ENCODE measurements at regions not wholly inside any gene's neighbourhood (a gene's known extent, or its start where the extent isn't known, plus 50 kb on each side); places are given as distances from the start of the nearest gene placed in this dataset.

DNA sequence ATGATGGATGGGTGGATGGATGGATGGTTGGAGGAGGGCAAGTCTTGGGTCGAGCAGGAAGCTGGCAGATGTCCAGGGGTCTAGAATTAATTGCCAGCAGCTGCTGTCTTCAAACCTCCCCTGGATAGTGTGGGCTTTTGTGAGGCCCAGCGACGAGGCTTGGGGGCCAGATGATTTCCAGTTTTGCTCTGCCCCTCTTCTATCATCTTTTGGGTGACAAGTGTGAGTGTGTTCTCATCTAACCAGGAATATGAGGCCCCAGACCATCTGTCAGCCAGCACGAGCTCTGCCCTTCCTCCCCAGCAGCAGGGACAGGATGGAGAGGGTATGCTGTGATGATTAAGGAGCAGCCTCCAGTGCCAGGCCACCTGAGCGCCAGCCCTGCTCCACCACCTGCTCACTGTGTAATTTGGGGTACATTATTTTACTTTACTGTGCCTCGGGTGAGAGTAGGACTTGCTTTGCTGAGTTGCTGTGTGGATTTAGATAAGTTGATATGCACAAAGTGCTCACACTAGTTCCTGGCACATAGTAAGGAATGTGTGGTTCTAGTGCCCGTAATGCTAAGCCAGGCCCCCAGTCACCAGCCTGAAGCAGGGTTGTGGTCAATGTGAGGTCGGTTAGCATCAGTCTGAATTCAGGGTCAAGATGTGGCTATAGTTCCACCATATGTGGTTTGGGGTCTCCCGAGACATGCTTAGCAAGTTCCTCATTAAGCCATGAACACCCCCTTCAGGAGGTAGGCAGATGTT lies 251.1 kb downstream of the CYP26B1 start:
- intact Hi-C loops (cut with micrococcal nuclease; ENCODE audit: unreplicated experiment), result no loop called here
- H3K27me3 ChIP-seq (ENCODE audit: insufficient read depth, low read depth), result peaks cover 25% of the 10 kb centered on the region
- no peak overlapping the region for H3K27ac ChIP-seq
- H3K9me2 ChIP-seq (ENCODE audit: insufficient read depth), result no peaks in the 10 kb centered on the region
- H3K36me3 ChIP-seq (ENCODE audit: low read depth), result no peaks in the 10 kb centered on the region
- no peaks in the 10 kb centered on the region for H3K9me3 ChIP-seq (ENCODE audit: insufficient read depth, low read depth)
- no peaks in the 10 kb centered on the region for H3F3A ChIP-seq (ENCODE audit: insufficient read depth, low read depth)
- H3K4me3 ChIP-seq, result no peak overlapping the region
- ChIA-PET POLR2A (ENCODE audit: unreplicated experiment) (no interaction called here), CTCF (no interaction called here)
- no peaks in the 10 kb centered on the region for H4K20me1 ChIP-seq (ENCODE audit: insufficient read depth)
- no peak overlapping the region for H3K4me2 ChIP-seq
- H3K79me2 ChIP-seq (ENCODE audit: low read depth), result no peaks in the 10 kb centered on the region
- TF ChIP-seq, protein P1, sequence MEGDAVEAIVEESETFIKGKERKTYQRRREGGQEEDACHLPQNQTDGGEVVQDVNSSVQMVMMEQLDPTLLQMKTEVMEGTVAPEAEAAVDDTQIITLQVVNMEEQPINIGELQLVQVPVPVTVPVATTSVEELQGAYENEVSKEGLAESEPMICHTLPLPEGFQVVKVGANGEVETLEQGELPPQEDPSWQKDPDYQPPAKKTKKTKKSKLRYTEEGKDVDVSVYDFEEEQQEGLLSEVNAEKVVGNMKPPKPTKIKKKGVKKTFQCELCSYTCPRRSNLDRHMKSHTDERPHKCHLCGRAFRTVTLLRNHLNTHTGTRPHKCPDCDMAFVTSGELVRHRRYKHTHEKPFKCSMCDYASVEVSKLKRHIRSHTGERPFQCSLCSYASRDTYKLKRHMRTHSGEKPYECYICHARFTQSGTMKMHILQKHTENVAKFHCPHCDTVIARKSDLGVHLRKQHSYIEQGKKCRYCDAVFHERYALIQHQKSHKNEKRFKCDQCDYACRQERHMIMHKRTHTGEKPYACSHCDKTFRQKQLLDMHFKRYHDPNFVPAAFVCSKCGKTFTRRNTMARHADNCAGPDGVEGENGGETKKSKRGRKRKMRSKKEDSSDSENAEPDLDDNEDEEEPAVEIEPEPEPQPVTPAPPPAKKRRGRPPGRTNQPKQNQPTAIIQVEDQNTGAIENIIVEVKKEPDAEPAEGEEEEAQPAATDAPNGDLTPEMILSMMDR (conservative IDR thresholded peaks at IDR 0.05), result no peak
- peaks cover 4% of the 10 kb centered on the region; the same call in 1 of the 2 replicates for H3K4me1 ChIP-seq (replicated peaks; ENCODE audit: insufficient read depth)
- BruUV-seq (replicated peaks), result no TSS peak
- no peak overlapping the region for H2AFZ ChIP-seq
- no peak for DNase-seq

DNA sequence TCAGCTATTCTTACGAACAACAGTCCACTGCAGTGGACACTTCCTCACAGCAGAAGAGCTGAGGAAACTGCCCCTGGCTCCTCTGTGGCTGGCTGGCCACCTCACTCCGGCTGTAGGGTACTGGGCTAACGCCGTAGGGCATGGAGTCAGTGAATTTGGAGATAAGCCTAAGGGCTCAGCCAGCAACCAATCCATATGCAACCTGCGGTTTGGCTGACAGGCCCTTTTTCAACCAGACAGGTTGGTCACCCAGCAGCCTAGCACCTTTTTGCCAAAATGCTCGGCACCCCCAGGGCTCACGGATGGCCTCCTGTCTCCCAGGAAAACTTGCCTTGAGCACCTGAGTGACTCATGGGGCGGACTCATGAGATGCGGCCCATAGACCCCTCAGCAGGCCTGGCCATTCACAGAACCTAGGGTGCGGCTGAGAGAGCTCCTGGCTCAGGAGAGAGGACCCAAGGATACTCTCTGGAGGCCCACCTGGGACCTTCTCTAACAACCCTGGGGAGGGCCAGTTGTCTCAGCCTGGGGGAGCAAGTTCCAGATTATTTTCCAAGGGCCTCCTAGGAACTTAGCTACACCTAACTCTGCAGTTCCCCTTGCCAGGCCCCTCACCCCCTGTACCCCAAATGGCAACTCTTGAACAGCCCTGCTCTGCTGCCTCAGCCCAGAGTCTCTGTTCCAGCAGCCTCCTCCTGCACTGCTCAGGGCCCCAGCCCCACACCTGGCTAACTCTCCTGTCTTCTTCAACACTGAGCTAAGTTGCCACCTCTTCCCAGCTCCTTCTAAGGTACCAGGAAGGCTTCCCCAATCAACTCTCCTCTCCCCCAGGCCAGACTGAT lies 252.1 kb downstream of the CYP26B1 start:
- no peak overlapping the region for H3K4me3 ChIP-seq
- DNase-seq, result peak; percentile 49 to 58
- no peaks in the 10 kb centered on the region for H3F3A ChIP-seq (ENCODE audit: insufficient read depth, low read depth)
- POLR2A ChIA-PET (ENCODE audit: unreplicated experiment), result no interaction called here
- H2AFZ ChIP-seq, result no peak overlapping the region
- TF ChIP-seq, protein P1 (conservative IDR thresholded peaks at IDR 0.05), result no peak
- no peak for TF ChIP-seq EZH2 (IDR thresholded peaks at IDR 0.05; ENCODE audit: low read depth)
- CTCF ChIA-PET, result no interaction called here
- H3K36me3 ChIP-seq (ENCODE audit: low read depth), result no peaks in the 10 kb centered on the region
- H3K9me3 ChIP-seq (ENCODE audit: insufficient read depth, low read depth), result no peaks in the 10 kb centered on the region
- H4K20me1 ChIP-seq (ENCODE audit: insufficient read depth), result no peaks in the 10 kb centered on the region
- no TSS peak for BruUV-seq (replicated peaks)
- no peak overlapping the region for H3K27ac ChIP-seq
- H3K9me2 ChIP-seq (ENCODE audit: insufficient read depth), result no peaks in the 10 kb centered on the region
- intact Hi-C loops (cut with micrococcal nuclease; ENCODE audit: unreplicated experiment), result no loop called here
- no peak overlapping the region; the same call in 1 of the 2 replicates for H3K4me2 ChIP-seq
- H3K4me1 ChIP-seq (replicated peaks; ENCODE audit: insufficient read depth), result peaks cover 4% of the 10 kb centered on the region; the same call in 1 of the 2 replicates
- peaks cover 25% of the 10 kb centered on the region for H3K27me3 ChIP-seq (ENCODE audit: insufficient read depth, low read depth)
- no peaks in the 10 kb centered on the region for H3K79me2 ChIP-seq (ENCODE audit: low read depth)

DNA sequence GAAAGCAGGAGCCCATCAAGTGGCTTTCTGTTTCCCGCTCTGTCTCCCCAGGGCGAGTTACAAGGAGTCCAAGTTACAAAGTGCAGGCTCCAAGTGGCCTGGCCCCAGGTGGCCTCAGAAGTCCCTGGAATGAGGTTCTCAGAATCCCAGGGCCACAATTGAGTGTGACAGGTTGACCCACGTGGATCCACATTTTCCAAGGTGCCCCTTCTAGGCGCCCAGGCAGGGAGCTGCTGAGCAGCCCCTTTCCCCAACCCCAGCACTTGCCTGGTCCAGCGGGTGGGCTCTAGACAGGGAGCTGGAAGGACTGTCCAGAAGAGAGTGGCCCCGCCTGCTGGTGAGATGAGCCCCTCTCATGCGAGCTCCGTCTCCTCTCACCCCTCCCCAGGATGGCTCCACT lies 253.4 kb downstream of the CYP26B1 start:
- intact Hi-C loops (cut with micrococcal nuclease; ENCODE audit: unreplicated experiment), result no loop called here
- H3K4me3 ChIP-seq, result no peak overlapping the region
- no peaks in the 10 kb centered on the region for H3K36me3 ChIP-seq (ENCODE audit: low read depth)
- CTCF ChIA-PET, result no interaction called here
- TF ChIP-seq, protein P1 (conservative IDR thresholded peaks at IDR 0.05), result no peak
- no peak for TF ChIP-seq EZH2 (IDR thresholded peaks at IDR 0.05; ENCODE audit: low read depth)
- H3K4me1 ChIP-seq (replicated peaks; ENCODE audit: insufficient read depth), result peaks cover 4% of the 10 kb centered on the region; the same call in 1 of the 2 replicates
- no TSS peak for BruUV-seq (replicated peaks)
- POLR2A ChIA-PET (ENCODE audit: unreplicated experiment), result no interaction called here
- H3K9me2 ChIP-seq (ENCODE audit: insufficient read depth), result no peaks in the 10 kb centered on the region
- DNase-seq, result no peak
- no peaks in the 10 kb centered on the region for H3K79me2 ChIP-seq (ENCODE audit: low read depth)
- peaks cover 14% of the 10 kb centered on the region for H3K27me3 ChIP-seq (ENCODE audit: insufficient read depth, low read depth)
- no peaks in the 10 kb centered on the region for H3K9me3 ChIP-seq (ENCODE audit: insufficient read depth, low read depth)
- no peaks in the 10 kb centered on the region for H3F3A ChIP-seq (ENCODE audit: insufficient read depth, low read depth)
- H4K20me1 ChIP-seq (ENCODE audit: insufficient read depth), result no peaks in the 10 kb centered on the region
- no peak overlapping the region for H3K4me2 ChIP-seq
- no peak overlapping the region for H2AFZ ChIP-seq
- H3K27ac ChIP-seq, result no peak overlapping the region

All from PC-9 (cell line).